HFF-Myc (cell line): ENCODE measurements at regions not wholly inside any gene's neighbourhood (a gene's known extent, or its start where the extent isn't known, plus 50 kb on each side); places are given as distances from the start of the nearest gene placed in this dataset.

Experiments used
- DNase-seq: peaks from one replicate; pipeline ENCODE4 v3.0.0-alpha.2; 2011; ENCODE audit warnings: low read depth; ENCODE audit errors: extremely low read depth
- H3K4me3 ChIP-seq: replicated peaks from 2 replicates; pipeline ENCODE4 v1.5.1; 2011; ENCODE audit warnings: low read depth, mild to moderate bottlenecking, control low read depth, low read length
- CTCF ChIP-seq: IDR thresholded peaks from 2 replicates; pipeline ENCODE4 v1.5.1; 2012; ENCODE audit warnings: mild to moderate bottlenecking, low read depth, low read length, control low read depth; ENCODE audit errors: missing control alignments

- H3K4me3 ChIP-seq, result no peak overlapping the region
- no peak for TF ChIP-seq CTCF
- DNase-seq, result no peak
Measured at GRCh38 chr7:9181356-9181755, 747.9 kb downstream of the NXPH1 start.

- TF ChIP-seq CTCF, result no peak
- H3K4me3 ChIP-seq, result no peak overlapping the region
- DNase-seq, result no peak
Measured at GRCh38 chr7:9186730-9187129, 753.3 kb downstream of the NXPH1 start.

GRCh38 chr7:9189703-9190102 lies 756.3 kb downstream of the NXPH1 start:
- no peak for DNase-seq
- TF ChIP-seq CTCF, result no peak
- H3K4me3 ChIP-seq, result no peak overlapping the region

GRCh38 chr7:9192969-9193368 lies 759.6 kb downstream of the NXPH1 start:
- no peak for DNase-seq
- TF ChIP-seq CTCF, result no peak
- no peak overlapping the region for H3K4me3 ChIP-seq

GRCh38 chr7:9200626-9201025 lies 767.2 kb downstream of the NXPH1 start:
- DNase-seq, result no peak

GRCh38 chr7:9201928-9202327 lies 768.5 kb downstream of the NXPH1 start:
- DNase-seq, result no peak
- no peak overlapping the region for H3K4me3 ChIP-seq
- TF ChIP-seq CTCF, result no peak

More at GRCh38 chr7:9200626-9201025, 767.2 kb downstream of the NXPH1 start:
- no peak for TF ChIP-seq CTCF
- no peak overlapping the region for H3K4me3 ChIP-seq

- no peak overlapping the region for H3K4me3 ChIP-seq
- TF ChIP-seq CTCF, result no peak
- DNase-seq, result no peak
Measured at GRCh38 chr7:9204571-9204970, 771.2 kb downstream of the NXPH1 start.
